ENCODE measurements at regions not wholly inside any gene's neighbourhood (a gene's known extent, or its start where the extent isn't known, plus 50 kb on each side); places are given as distances from the start of the nearest gene placed in this dataset.
A peak's percentile ranks its signal among the peaks of the same experiment; 100 is the strongest.

DNA sequence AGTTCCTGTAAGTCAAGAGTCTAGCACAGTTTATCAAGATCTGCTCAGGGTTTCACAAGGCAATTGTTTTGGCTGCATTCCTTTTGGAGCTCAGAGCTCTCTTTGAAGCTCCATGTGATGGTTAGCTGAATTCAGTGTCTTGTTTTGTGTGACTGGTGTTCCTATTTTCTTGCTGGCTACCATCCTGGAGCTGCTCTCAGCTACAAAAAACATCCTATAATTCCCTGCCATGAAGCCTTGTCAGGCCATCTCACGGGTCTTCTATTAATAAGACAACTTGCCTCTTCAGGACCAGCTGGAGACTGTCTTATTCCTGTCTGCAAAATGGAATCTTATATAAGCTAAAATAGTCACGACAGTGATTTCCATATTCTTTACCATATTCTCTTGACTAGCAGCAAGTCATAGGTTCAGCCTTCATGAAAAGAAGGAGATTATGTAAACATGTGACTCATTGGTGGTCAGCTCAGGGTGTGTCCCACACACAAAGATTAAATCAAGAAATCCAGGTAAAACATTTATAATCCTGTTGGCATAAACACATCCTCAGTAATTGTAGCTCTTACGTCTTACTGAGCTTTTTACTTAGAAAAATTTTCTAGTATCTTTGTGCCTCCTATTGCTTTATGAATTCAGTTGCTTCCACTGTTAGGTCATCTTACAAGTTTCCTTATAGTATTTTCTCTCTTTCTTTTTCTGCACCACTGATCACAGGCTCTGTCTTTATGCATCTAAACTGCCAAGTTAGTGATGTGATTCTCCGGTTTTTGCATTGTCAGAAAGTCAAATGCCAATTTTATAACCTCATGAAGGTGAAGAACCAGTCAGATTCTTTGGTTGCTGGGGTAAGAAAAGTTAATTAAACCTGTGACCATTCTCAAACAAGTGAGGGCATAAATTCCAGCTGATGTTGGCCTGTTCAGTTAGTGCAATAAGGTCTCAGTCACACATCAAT, 378.5 kb upstream of the MGAT4C start:
- DNase-seq = no peak

- DNase-seq = no peak
Observed at GRCh38 chr12:86627001-86627400, 370.8 kb upstream of the MGAT4C start.

GRCh38 chr12:86623267-86623666, 367.1 kb upstream of the MGAT4C start:
- DNase-seq = no peak

DNA sequence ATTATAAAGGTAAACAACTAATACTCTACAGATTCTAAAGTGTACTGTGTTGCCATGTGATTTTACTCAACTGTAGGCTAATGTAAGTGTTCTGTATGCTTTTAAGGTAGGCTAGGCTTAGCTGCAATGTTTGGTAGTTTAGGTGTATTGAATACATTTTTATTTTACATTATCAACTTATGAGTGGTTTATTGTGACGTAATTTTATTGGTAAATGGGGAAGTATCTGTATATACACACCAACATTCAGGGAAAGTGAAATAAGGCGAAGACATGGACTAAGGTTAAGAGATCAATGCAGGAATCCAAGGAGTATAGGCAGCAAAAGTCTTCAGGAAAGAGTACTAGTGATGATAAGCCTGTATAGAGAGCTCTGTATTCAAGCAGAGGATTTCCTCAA, 365.8 kb upstream of the MGAT4C start:
- no peak for DNase-seq

GRCh38 chr12:86613311-86613710, 357.1 kb upstream of the MGAT4C start:
- peak; percentile 51 for DNase-seq

GRCh38 chr12:86608638-86609037, 352.4 kb upstream of the MGAT4C start:
- DNase-seq = no peak

GRCh38 chr12:86601550-86602308, 345.5 kb upstream of the MGAT4C start:
- DNase-seq = no peak

DNA sequence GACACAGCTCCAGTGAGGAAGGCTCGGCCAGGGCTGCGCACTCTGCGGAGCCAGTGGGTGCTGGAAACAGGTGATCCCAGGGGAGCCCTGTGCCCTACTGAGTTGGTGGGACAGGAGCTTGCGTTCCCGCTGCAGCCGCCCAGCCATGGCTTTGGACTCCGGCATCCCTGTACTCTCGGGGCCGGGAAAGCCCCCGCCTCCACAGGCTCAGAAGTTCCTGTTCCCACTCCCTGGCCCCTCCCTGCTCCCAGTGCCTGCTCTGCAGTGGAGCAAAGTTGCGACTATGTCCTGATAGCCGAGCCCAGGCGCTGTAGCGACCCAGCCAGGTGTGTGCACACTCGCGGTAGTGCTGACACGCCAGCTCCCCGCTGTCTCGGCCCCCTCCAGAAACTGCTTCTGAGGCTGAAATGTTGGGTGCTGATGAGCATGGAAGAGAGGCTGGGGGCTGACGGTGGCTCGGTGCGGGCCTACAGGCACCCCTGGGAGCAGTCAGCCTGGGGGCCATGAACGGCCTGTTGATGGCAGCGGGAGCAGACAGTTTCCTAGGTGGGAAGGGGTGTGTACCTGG, 344.6 kb upstream of the MGAT4C start:
- DNase-seq = peak; percentile 16

GRCh38 chr12:86597431-86597830, 341.2 kb upstream of the MGAT4C start:
- DNase-seq = no peak

GRCh38 chr12:86590296-86590695, 334.1 kb upstream of the MGAT4C start:
- DNase-seq = no peak

DNA sequence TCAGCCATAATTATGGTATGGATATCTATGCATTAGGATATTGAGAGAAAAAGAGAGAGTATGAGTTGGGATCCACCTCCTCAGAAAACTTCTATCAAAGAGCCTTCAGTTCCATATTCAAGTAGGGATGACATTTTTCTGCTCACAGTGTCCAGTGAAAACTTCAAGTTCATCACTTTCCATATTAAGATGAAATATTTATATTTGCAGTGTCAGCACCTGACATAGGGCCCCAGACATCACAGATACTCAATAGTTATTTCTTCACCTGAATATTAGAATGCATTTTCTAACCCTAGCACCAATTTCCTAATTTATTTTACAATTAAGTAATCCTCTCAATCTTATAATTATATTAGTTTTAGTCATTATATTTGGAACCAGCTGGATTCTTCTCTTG, 318.0 kb upstream of the MGAT4C start:
- DNase-seq = no peak

- peak; percentile 36 for DNase-seq
Observed at GRCh38 chr12:86572455-86572854, 316.3 kb upstream of the MGAT4C start.

- no peak for DNase-seq
Observed at GRCh38 chr12:86565038-86565437, 308.8 kb upstream of the MGAT4C start.

GRCh38 chr12:86555491-86555890, 299.3 kb upstream of the MGAT4C start:
- DNase-seq = peak; percentile 58

DNA sequence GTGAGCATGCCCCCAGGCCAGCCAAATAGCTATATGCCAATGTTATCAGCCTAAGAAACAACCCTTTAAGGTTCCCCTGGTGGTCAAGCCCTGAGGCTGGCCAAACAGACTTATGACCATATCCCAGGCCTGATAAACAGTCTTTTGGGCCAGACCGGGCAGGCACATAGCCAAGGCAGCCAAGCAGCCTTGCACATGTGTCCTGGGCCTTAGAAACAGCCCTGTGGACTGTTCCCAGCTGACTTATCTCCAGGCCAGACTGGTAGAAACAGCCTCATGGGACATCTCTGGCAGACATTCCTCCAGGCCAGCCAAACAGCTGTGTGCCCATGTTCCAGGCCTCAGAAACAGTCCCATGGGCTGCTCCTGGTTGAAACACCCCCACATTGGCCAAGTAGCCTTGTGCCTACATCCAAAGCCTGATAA, 295.0 kb upstream of the MGAT4C start:
- DNase-seq = no peak

DNA sequence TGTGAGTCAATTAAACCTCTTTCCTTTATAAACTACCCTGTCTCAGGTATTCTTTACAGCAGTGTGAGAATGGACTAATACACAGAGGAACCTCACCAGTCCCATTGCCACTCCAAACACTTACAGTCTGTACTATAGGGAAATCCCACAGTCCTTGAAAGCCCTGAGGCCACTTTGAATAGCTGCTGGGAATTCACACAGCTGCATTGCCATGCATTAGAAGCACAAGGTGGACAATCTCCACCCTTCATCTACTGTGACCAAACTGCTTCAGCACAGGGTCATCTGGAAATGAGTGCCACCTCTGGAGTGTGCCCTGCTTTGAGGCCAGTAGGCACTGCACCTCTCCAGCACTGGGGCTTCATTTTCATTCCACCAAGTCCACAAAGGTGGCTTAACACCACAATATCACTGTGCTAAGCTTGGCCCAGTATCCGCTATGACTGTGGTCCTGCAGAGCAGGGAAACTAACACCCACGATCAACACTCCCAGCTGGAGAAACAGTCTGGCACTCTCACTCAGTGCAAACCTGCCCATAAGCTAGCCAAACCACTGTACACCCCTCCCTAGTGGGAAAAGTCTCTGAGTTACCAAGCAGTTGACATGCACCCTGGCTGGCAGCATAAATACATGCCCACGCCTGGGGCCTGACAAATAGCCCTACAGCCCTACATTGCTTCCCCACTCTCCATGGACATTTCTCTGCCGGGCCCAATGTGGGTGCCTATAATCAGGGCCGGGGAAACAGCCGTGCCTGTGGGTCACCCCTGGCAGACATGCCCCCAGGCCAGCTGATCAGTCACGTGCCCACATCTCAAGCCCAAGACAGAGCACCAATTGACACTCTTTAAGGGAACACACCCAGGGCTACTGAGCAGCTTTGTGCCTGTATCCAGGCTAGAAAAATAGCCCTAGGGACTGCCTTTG, 294.3 kb upstream of the MGAT4C start:
- no peak for DNase-seq

GRCh38 chr12:86543716-86544115, 287.5 kb upstream of the MGAT4C start:
- no peak for DNase-seq

- no peak for DNase-seq
Observed at GRCh38 chr12:86530996-86531655, 274.9 kb upstream of the MGAT4C start.

DNA sequence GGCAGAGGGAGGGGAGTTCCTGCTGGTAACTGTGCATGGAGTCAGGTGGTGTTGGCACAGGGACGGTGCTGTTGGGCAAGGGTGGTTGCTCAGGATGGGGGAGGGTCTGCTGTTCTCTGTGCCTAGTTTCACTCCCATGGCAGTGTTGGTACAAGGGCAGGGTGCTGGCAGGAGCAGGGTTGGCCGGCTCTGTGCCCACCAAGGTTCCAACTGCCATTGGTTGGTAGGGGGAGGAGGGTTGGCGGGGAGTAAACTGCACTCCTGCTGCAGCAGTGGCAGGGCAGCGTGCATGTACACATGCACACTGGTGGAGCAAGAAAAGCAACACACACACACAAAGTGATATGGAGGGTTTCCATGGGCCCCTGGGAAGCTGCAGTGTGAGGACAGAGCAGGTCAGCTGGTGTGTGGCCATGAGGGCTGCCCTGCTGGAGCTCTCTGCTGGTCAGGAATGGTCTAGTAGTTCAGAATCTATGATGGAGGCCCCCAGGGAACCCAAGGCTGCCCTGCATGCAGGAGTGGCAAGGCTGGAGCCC, 269.9 kb upstream of the MGAT4C start:
- no peak for DNase-seq

DNA sequence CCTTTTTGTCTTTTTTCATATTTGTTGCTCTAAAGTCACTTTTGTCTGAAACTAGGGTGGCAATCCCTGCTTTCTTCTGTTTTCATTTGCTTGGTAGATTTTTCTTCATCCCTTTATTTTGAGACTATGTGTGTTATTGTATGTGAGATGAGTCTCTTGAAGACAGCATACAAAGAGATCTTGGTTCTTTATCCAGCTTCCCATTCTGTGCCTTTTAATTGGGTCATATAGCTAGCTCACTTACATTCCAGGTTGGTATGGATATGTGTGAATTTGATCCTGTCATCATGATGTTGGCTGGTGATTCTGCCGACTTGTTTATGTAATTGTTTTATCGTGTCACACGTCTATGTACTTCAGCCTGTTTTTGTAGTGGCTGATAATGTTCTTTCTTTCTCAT, 267.7 kb upstream of the MGAT4C start:
- DNase-seq = no peak

GRCh38 chr12:86521870-86522269, 265.7 kb upstream of the MGAT4C start:
- DNase-seq = no peak

DNA sequence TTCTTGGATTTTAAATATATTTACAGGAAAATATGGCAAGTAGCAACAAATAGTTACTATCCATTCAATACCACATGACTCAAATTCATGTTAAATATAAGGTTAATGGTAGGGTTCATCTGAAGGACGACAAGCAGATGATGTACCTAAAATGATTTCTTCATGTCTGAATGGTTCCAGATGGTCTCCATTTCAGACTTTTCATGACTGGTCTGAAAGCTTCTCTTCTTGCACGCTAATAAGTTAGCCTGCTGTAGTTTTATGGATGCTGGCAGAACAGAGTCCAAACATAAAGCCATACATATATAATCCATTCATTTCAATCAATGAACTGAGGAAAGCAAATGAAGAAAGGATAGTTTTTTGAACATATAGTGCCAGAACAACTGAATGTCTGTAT, 257.0 kb upstream of the MGAT4C start:
- DNase-seq = no peak

All from NCI-H146 (cell line).